HEK293 (cell line): ENCODE measurements at regions not wholly inside any gene's neighbourhood (a gene's known extent, or its start where the extent isn't known, plus 50 kb on each side); places are given as distances from the start of the nearest gene placed in this dataset.
"Not testable (repeated sequence)": the region's sequence is repeated elsewhere in the genome, so short reads cannot be mapped to it uniquely, and the experiment has no call there.

ENCODE experiments used
- CTCF ChIA-PET: fragments of 350-600 bp; formaldehyde crosslinking; extraction: SDS; loops from one replicate; lab custom pipeline; 2021; ENCODE audit warnings: antibody characterized with exemption; lab: Yijun Ruan, JAX
- POLR2A ChIA-PET: fragments of 300-600 bp; formaldehyde crosslinking; extraction: SDS; loops from one replicate; lab custom pipeline; 2020; ENCODE audit warnings: antibody characterized with exemption, inconsistent platforms; lab: Yijun Ruan, JAX
- H3K27ac ChIP-seq: fragments of 200-500 bp; sonication (Bioruptor generic); 2 replicates; pipeline ENCODE4 v1.5.1; 2014; ENCODE audit warnings: low read depth, low read length, control low read depth, inconsistent platforms; ENCODE audit errors: extremely low read depth
- H3K36me3 ChIP-seq, 2 experiments: fragments of 200-500 bp in 1 of 2; sonication (Bioruptor generic) in 1 of 2; 1 replicate in 1 of 2; 2 replicates in 1 of 2; pipeline ENCODE4 v1.5.1; 2014 to 2017; ENCODE audit warnings: inconsistent platforms in 2 of 2, low read length in 2 of 2; ENCODE audit not compliant: control insufficient read depth in 2 of 2, insufficient read depth in 1 of 2
- H3K4me1 ChIP-seq: fragments of 200-500 bp; sonication (Bioruptor generic); 2 replicates; pipeline ENCODE4 v1.5.1; 2014; ENCODE audit warnings: mild to moderate bottlenecking, low read length, inconsistent platforms; ENCODE audit not compliant: control insufficient read depth, insufficient read depth
- H3K4me3 ChIP-seq: 2 replicates; pipeline ENCODE4 v1.5.1; 2011; ENCODE audit warnings: low read depth, mild to moderate bottlenecking, control low read depth, low read length, moderate library complexity
- H3K9me3 ChIP-seq: fragments of 200-500 bp; sonication (Bioruptor generic); 2 replicates; pipeline ENCODE4 v1.5.1; 2014; ENCODE audit warnings: low read depth, low read length, inconsistent platforms; ENCODE audit not compliant: control insufficient read depth, insufficient read depth
- FEZF1 ChIP-seq: fragments of 450-650 bp; formaldehyde crosslinking; IDR thresholded peaks from 2 replicates; pipeline ENCODE4 v1.5.1; 2016; ENCODE audit warnings: missing biosample characterization, missing genetic modification characterization
- KLF9 ChIP-seq: fragments of 450-650 bp; formaldehyde crosslinking; IDR thresholded peaks from 2 replicates; pipeline ENCODE4 v1.5.1; 2016; ENCODE audit warnings: missing biosample characterization, missing genetic modification characterization, low read depth
- ZNF2 ChIP-seq: fragments of 450-650 bp; formaldehyde crosslinking; IDR thresholded peaks from 2 replicates; pipeline ENCODE4 v1.5.1; 2016; ENCODE audit warnings: missing biosample characterization, missing genetic modification characterization
- ZNF211 ChIP-seq: fragments of 450-650 bp; formaldehyde crosslinking; IDR thresholded peaks from 2 replicates; pipeline ENCODE4 v1.5.1; 2016; ENCODE audit warnings: low read depth, missing biosample characterization, missing genetic modification characterization
- ZNF221 ChIP-seq: fragments of 450-650 bp; formaldehyde crosslinking; IDR thresholded peaks from 2 replicates; pipeline ENCODE4 v1.5.1; 2017; ENCODE audit warnings: missing biosample characterization, missing genetic modification characterization, borderline replicate concordance
- ZNF223 ChIP-seq: fragments of 450-650 bp; formaldehyde crosslinking; IDR thresholded peaks from 2 replicates; pipeline ENCODE4 v1.5.1; 2016; ENCODE audit warnings: missing biosample characterization, missing genetic modification characterization
- ZNF239 ChIP-seq: fragments of 450-650 bp; formaldehyde crosslinking; IDR thresholded peaks from 2 replicates; pipeline ENCODE4 v1.5.1; 2016; ENCODE audit warnings: missing biosample characterization, missing genetic modification characterization
- ZNF274 ChIP-seq, 2 experiments: fragments of 200-500 bp in 1 of 2; fragments of 450-650 bp in 1 of 2; sonication (Bioruptor generic) in 1 of 2; formaldehyde crosslinking in 1 of 2; IDR thresholded peaks; 2 replicates each; pipeline versions ENCODE4 v1.5.1 to v1.6.1; 2014 to 2016; ENCODE audit warnings: borderline replicate concordance in 1 of 2, inconsistent platforms in 1 of 2, low read length in 1 of 2, missing biosample characterization in 1 of 2, missing genetic modification characterization in 1 of 2
- ZNF335 ChIP-seq: fragments of 450-650 bp; formaldehyde crosslinking; conservative IDR thresholded peaks from 2 replicates; pipeline ENCODE4 v1.5.1; 2016; ENCODE audit warnings: missing biosample characterization, missing genetic modification characterization
- ZNF354C ChIP-seq: fragments of 450-650 bp; formaldehyde crosslinking; IDR thresholded peaks from 2 replicates; pipeline ENCODE4 v1.5.1; 2016; ENCODE audit warnings: missing biosample characterization, missing genetic modification characterization, low read depth, borderline replicate concordance
- ZNF394 ChIP-seq: fragments of 450-650 bp; formaldehyde crosslinking; IDR thresholded peaks from 2 replicates; pipeline ENCODE4 v1.5.1; 2016; ENCODE audit warnings: missing biosample characterization, missing genetic modification characterization, mild to moderate bottlenecking, moderate library complexity, borderline replicate concordance
- ZNF426 ChIP-seq: fragments of 450-650 bp; formaldehyde crosslinking; IDR thresholded peaks from 2 replicates; pipeline ENCODE4 v1.5.1; 2017; ENCODE audit warnings: missing biosample characterization, missing genetic modification characterization, mild to moderate bottlenecking, inconsistent platforms, moderate library complexity
- ZNF473 ChIP-seq: fragments of 450-650 bp; formaldehyde crosslinking; IDR thresholded peaks from 2 replicates; pipeline ENCODE4 v1.5.1; 2017; ENCODE audit warnings: missing biosample characterization, missing genetic modification characterization
- ZNF501 ChIP-seq: fragments of 450-650 bp; formaldehyde crosslinking; IDR thresholded peaks from 2 replicates; pipeline ENCODE4 v1.5.1; 2016; ENCODE audit warnings: missing biosample characterization, missing genetic modification characterization
- ZNF555 ChIP-seq: fragments of 450-650 bp; formaldehyde crosslinking; conservative IDR thresholded peaks from 2 replicates; pipeline ENCODE4 v1.5.1; 2017; ENCODE audit warnings: missing biosample characterization, mild to moderate bottlenecking, missing genetic modification characterization, inconsistent platforms
- ZNF623 ChIP-seq: fragments of 450-650 bp; formaldehyde crosslinking; IDR thresholded peaks from 2 replicates; pipeline ENCODE4 v1.5.1; 2016; ENCODE audit warnings: missing biosample characterization, missing genetic modification characterization
- ZNF670 ChIP-seq: fragments of 450-650 bp; formaldehyde crosslinking; IDR thresholded peaks from 2 replicates; pipeline ENCODE4 v1.5.1; 2016; ENCODE audit warnings: missing biosample characterization, missing genetic modification characterization, low read depth
- ZSCAN16 ChIP-seq: fragments of 450-650 bp; formaldehyde crosslinking; IDR thresholded peaks from 2 replicates; pipeline ENCODE4 v1.5.1; 2016; ENCODE audit warnings: missing biosample characterization, missing genetic modification characterization
- TF ChIP-seq, protein P1 (sequence below): fragments of 450-650 bp; formaldehyde crosslinking; conservative IDR thresholded peaks from 2 replicates; pipeline ENCODE4 v1.5.1; 2016; ENCODE audit warnings: low read depth, missing biosample characterization, missing genetic modification characterization
- TF ChIP-seq, protein P2 (sequence below): IDR thresholded peaks from 2 replicates; pipeline ENCODE4 v1.6.1; 2011; ENCODE audit warnings: mild to moderate bottlenecking, low read depth, low read length, borderline replicate concordance

DNA sequence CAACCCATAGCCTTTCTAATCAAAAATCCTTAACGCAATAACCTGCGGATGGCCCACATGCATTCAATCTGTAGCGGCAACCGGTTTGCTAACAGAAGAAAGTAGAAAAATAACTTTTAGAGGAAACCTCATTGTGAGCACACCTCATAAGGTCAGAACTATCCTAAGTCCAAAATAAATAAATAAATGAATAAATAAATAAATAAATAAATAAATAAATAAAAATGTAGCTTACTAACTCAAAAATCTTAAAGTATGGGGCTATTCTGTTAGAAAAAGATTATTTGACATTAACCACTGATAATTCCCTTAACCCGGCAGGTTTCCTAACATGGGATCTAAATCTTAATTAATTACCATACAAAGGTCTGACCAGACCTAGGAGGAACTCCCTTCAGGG is 304.5 kb downstream of the PAPSS1 start:
- H3K36me3 ChIP-seq, CTCF ChIA-PET, H3K4me3 ChIP-seq, H3K9me3 ChIP-seq, POLR2A ChIA-PET, H3K27ac ChIP-seq, H3K4me1 ChIP-seq: not testable (repeated sequence)
- TF ChIP-seq ZNF426 (tag by site-specific recombination): peak; percentile 33
- TF ChIP-seq ZNF555: peak; percentile 25
- TF ChIP-seq ZNF394 (tag by site-specific recombination): peak; percentile 50; the same call in 1 of the 2 replicates
- TF ChIP-seq, protein P1, sequence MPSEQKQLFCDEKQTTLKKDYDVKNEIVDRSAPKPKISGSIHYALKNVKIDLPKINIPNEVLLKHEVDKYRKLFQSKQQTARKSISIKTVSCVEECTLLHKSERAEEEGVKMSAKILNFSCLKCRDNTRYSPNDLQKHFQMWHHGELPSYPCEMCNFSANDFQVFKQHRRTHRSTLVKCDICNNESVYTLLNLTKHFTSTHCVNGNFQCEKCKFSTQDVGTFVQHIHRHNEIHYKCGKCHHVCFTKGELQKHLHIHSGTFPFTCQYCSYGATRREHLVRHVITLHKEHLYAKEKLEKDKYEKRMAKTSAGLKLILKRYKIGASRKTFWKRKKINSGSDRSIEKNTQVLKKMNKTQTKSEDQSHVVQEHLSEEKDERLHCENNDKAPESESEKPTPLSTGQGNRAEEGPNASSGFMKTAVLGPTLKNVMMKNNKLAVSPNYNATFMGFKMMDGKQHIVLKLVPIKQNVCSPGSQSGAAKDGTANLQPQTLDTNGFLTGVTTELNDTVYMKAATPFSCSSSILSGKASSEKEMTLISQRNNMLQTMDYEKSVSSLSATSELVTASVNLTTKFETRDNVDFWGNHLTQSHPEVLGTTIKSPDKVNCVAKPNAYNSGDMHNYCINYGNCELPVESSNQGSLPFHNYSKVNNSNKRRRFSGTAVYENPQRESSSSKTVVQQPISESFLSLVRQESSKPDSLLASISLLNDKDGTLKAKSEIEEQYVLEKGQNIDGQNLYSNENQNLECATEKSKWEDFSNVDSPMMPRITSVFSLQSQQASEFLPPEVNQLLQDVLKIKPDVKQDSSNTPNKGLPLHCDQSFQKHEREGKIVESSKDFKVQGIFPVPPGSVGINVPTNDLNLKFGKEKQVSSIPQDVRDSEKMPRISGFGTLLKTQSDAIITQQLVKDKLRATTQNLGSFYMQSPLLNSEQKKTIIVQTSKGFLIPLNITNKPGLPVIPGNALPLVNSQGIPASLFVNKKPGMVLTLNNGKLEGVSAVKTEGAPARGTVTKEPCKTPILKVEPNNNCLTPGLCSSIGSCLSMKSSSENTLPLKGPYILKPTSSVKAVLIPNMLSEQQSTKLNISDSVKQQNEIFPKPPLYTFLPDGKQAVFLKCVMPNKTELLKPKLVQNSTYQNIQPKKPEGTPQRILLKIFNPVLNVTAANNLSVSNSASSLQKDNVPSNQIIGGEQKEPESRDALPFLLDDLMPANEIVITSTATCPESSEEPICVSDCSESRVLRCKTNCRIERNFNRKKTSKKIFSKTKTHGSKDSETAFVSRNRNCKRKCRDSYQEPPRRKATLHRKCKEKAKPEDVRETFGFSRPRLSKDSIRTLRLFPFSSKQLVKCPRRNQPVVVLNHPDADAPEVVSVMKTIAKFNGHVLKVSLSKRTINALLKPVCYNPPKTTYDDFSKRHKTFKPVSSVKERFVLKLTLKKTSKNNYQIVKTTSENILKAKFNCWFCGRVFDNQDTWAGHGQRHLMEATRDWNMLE: peak; percentile 54; the same call in 1 of the 2 replicates

- H3K9me3 ChIP-seq, POLR2A ChIA-PET, H3K4me1 ChIP-seq, H3K4me3 ChIP-seq, H3K36me3 ChIP-seq, H3K27ac ChIP-seq: not testable (repeated sequence)
- CTCF ChIA-PET: interaction anchor here (0.6 kb wide), 1 partner anchor 227 kb away, joined by 4 read pairs; no protein-coding TSS in a partner anchor
These were observed 310.2 kb downstream of the PAPSS1 start for GRCh38 chr4:107409872-107410271.

DNA sequence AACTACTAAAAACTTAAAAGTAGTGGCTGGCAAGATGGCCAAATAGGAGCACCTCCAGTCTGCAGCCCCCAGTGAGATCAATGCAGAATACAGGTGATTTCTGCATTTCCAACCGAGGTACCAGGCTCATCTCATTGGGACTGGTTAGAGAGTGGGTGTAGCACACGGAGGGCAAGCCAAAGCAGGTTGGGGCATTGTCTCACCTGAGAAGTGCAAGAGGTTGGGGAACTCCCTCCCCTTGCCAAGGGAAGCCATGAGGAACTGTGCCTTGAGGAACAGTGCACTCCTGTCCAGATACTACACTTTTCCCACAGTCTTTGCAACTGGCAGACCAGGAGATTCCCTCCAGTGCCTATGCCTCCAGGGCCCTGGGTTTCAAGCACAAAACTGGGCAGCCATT is 311.1 kb downstream of the PAPSS1 start:
- CTCF ChIA-PET: interaction anchor here (0.6 kb wide), 1 partner anchor 75 kb away, joined by 5 read pairs; no protein-coding TSS in a partner anchor
- POLR2A ChIA-PET: interaction anchor here (0.7 kb wide), 1 partner anchor 1076 kb away, joined by 3 read pairs; no protein-coding TSS in a partner anchor

More for the DNA sequence above, 311.1 kb downstream of the PAPSS1 start:
- Histone ChIP-seq H3K4me3 (no peak overlapping the region), H3K36me3 (no peaks in the 10 kb centered on the region), H3K27ac (no peak overlapping the region)
- TF ChIP-seq ZNF473 (tag by site-specific recombination) (no peak), ZNF274 (IDR thresholded peaks at IDR 0.05; ENCODE audit: low read length) (no peak), ZNF274 (tag by site-specific recombination; IDR thresholded peaks at IDR 0.05; ENCODE audit: borderline replicate concordance) (no peak), ZNF670 (tag by site-specific recombination) (no peak), ZNF335 (no peak), FEZF1 (tag by site-specific recombination) (no peak), ZNF354C (no peak), ZNF223 (no peak), ZNF239 (tag by site-specific recombination) (no peak), ZNF211 (tag by site-specific recombination) (no peak), ZNF221 (tag by site-specific recombination) (no peak), KLF9 (no peak), ZNF2 (tag by site-specific recombination) (no peak), ZSCAN16 (no peak), ZNF501 (tag by site-specific recombination) (no peak), ZNF623 (tag by site-specific recombination) (no peak)
- TF ChIP-seq, protein P2, sequence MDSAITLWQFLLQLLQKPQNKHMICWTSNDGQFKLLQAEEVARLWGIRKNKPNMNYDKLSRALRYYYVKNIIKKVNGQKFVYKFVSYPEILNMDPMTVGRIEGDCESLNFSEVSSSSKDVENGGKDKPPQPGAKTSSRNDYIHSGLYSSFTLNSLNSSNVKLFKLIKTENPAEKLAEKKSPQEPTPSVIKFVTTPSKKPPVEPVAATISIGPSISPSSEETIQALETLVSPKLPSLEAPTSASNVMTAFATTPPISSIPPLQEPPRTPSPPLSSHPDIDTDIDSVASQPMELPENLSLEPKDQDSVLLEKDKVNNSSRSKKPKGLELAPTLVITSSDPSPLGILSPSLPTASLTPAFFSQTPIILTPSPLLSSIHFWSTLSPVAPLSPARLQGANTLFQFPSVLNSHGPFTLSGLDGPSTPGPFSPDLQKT: no peak
- TF ChIP-seq, all 188 proteins: peak for 0
- no peaks in the 10 kb centered on the region for H3K9me3 ChIP-seq
- H3K4me1 ChIP-seq: no peaks in the 10 kb centered on the region
